HUES6 (cell line): ENCODE measurements at regions not wholly inside any gene's neighbourhood (a gene's known extent, or its start where the extent isn't known, plus 50 kb on each side); places are given as distances from the start of the nearest gene placed in this dataset.

Source experiments
- H3K27ac ChIP-seq: 2 replicates; pipeline ENCODE4 v1.7.0; 2013; ENCODE audit warnings: low read depth, mild to moderate bottlenecking, low read length, inconsistent platforms
- H3K27me3 ChIP-seq: 2 replicates; pipeline ENCODE4 v1.6.1; 2013; ENCODE audit warnings: low read length; ENCODE audit not compliant: control insufficient read depth, insufficient read depth
- H3K36me3 ChIP-seq: 2 replicates; pipeline ENCODE4 v1.6.1; 2013; ENCODE audit warnings: low read length; ENCODE audit not compliant: control insufficient read depth, insufficient read depth
- H3K4me1 ChIP-seq: 2 replicates; pipeline ENCODE4 v1.6.1; 2013; ENCODE audit warnings: low read length; ENCODE audit not compliant: control insufficient read depth, insufficient read depth
- H3K4me3 ChIP-seq: 2 replicates; pipeline ENCODE4 v1.5.1; 2013; ENCODE audit warnings: low read depth, low read length
- H3K9ac ChIP-seq: one replicate; pipeline ENCODE4 v1.6.1; 2013; ENCODE audit warnings: mild to moderate bottlenecking, low read length
- H3K9me3 ChIP-seq: 2 replicates; pipeline ENCODE4 v1.6.1; 2013; ENCODE audit warnings: low read depth, low read length; ENCODE audit not compliant: control insufficient read depth, insufficient read depth

- Histone ChIP-seq H3K4me3 (no peak overlapping the region), H3K36me3 (no peaks in the 10 kb centered on the region), H3K27ac (no peak overlapping the region), H3K4me1 (peaks cover 5% of the 10 kb centered on the region; the same call in 1 of the 2 replicates), H3K9me3 (peaks cover 3% of the 10 kb centered on the region; the same call in 1 of the 2 replicates), H3K9ac (no peak overlapping the region), H3K27me3 (no peaks in the 10 kb centered on the region)
These were observed 173.7 kb upstream of the KIF2A start for GRCh38 chr5:62132276-62132675.

- H3K9ac ChIP-seq: no peak overlapping the region
- H3K4me3 ChIP-seq: no peak overlapping the region
- peaks cover 3% of the 10 kb centered on the region; the same call in 1 of the 2 replicates for H3K9me3 ChIP-seq
These were observed 172.6 kb upstream of the KIF2A start for GRCh38 chr5:62133426-62133825.

DNA sequence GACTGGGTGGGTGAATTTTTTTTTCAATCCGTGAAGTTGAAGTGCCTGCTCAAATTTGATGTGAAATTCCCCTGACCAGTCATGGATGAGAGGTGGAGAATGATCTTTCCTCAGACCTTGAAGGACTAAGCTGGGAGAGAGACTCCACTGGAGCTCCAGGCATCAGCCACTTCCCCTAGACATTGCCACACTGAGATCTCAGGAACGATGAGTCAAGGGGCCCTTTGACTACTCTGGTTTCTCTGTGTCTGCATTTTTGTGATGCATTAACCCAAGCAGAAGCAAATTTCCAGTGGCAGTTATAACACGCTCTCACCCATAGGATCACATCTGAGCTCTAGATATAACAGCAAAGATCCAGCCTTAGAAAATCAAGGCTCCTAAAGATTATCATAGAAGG, 171.2 kb upstream of the KIF2A start:
- no peaks in the 10 kb centered on the region for H3K27me3 ChIP-seq
- no peaks in the 10 kb centered on the region for H3K36me3 ChIP-seq
- H3K9ac ChIP-seq: no peak overlapping the region

More at GRCh38 chr5:62133426-62133825, 172.6 kb upstream of the KIF2A start:
- H3K4me1 ChIP-seq: peaks cover 8% of the 10 kb centered on the region
- no peaks in the 10 kb centered on the region for H3K27me3 ChIP-seq
- no peak overlapping the region for H3K27ac ChIP-seq
- H3K36me3 ChIP-seq: no peaks in the 10 kb centered on the region

GRCh38 chr5:62137628-62138027, 168.4 kb upstream of the KIF2A start:
- Histone ChIP-seq H3K27me3 (no peaks in the 10 kb centered on the region), H3K36me3 (no peaks in the 10 kb centered on the region), H3K4me1 (peaks cover 24% of the 10 kb centered on the region), H3K9ac (no peak overlapping the region), H3K4me3 (no peak overlapping the region), H3K27ac (no peak overlapping the region), H3K9me3 (peaks cover 3% of the 10 kb centered on the region; the same call in 1 of the 2 replicates)

More for the DNA sequence above, 171.2 kb upstream of the KIF2A start:
- peaks cover 3% of the 10 kb centered on the region; the same call in 1 of the 2 replicates for H3K9me3 ChIP-seq
- peaks cover 16% of the 10 kb centered on the region for H3K4me1 ChIP-seq
- no peak overlapping the region for H3K27ac ChIP-seq
- no peak overlapping the region for H3K4me3 ChIP-seq

GRCh38 chr5:62138607-62139006, 167.4 kb upstream of the KIF2A start:
- Histone ChIP-seq H3K36me3 (no peaks in the 10 kb centered on the region), H3K9ac (no peak overlapping the region), H3K4me3 (no peak overlapping the region), H3K27me3 (no peaks in the 10 kb centered on the region), H3K27ac (no peak overlapping the region), H3K4me1 (peaks cover 34% of the 10 kb centered on the region), H3K9me3 (peaks cover 3% of the 10 kb centered on the region; the same call in 1 of the 2 replicates)

DNA sequence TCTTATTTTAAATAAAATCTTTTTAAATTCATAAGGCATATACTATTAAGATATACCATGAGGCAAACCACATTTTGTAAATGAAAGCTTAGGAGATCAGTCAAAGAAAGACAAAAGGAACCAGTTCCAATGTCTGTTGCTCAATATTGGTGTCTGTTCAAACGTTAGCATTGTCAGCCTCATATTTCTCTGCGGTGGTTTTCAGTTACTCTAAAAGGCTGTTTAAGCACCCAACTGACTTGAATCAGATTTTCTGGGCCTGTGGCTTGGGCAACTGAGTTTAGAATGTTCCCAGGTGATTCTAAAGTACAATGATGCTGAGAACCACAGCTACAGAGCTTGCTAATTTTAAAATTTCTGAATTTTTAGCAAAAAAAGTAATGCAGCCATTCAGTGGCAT, 166.3 kb upstream of the KIF2A start:
- Histone ChIP-seq H3K27me3 (no peaks in the 10 kb centered on the region), H3K36me3 (no peaks in the 10 kb centered on the region), H3K9me3 (no peaks in the 10 kb centered on the region; the same call in 1 of the 2 replicates), H3K4me3 (no peak overlapping the region), H3K4me1 (peaks cover 44% of the 10 kb centered on the region), H3K9ac (no peak overlapping the region), H3K27ac (no peak overlapping the region)

DNA sequence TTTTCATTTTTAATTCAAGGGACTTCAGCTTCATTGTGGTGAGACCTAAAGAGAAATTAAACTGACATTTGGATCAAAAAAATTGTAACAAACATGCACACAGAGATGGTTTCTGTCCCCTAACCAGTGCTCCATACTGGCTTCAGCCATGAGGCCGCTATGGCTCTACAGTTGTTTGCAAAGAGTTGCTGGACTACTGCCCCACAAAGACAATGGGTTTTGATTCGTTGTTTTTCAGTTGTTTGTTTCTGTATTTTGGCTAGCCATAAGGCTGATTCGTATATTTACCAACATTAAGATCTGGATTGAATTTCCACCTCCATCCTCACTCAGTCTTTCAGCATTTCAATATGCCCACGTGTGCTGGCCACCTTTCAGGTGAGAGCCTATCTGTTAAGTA, 163.7 kb upstream of the KIF2A start:
- Histone ChIP-seq H3K27me3 (no peaks in the 10 kb centered on the region), H3K4me3 (no peak overlapping the region), H3K9ac (no peak overlapping the region), H3K36me3 (no peaks in the 10 kb centered on the region), H3K4me1 (peaks cover 39% of the 10 kb centered on the region), H3K27ac (no peak overlapping the region), H3K9me3 (peaks cover 5% of the 10 kb centered on the region; the same call in 1 of the 2 replicates)

- Histone ChIP-seq H3K9ac (no peak overlapping the region), H3K4me1 (peaks cover 35% of the 10 kb centered on the region), H3K9me3 (peaks cover 5% of the 10 kb centered on the region), H3K4me3 (no peak overlapping the region), H3K27me3 (no peaks in the 10 kb centered on the region), H3K36me3 (no peaks in the 10 kb centered on the region), H3K27ac (no peak overlapping the region)
These were observed 162.5 kb upstream of the KIF2A start for GRCh38 chr5:62143268-62144229.

- peaks cover 28% of the 10 kb centered on the region for H3K4me1 ChIP-seq
- peaks cover 5% of the 10 kb centered on the region for H3K9me3 ChIP-seq
- no peaks in the 10 kb centered on the region for H3K36me3 ChIP-seq
- H3K4me3 ChIP-seq: no peak overlapping the region
- no peak overlapping the region for H3K9ac ChIP-seq
- H3K27ac ChIP-seq: no peak overlapping the region
- no peaks in the 10 kb centered on the region for H3K27me3 ChIP-seq
These were observed 161.5 kb upstream of the KIF2A start for GRCh38 chr5:62144401-62145022.

DNA sequence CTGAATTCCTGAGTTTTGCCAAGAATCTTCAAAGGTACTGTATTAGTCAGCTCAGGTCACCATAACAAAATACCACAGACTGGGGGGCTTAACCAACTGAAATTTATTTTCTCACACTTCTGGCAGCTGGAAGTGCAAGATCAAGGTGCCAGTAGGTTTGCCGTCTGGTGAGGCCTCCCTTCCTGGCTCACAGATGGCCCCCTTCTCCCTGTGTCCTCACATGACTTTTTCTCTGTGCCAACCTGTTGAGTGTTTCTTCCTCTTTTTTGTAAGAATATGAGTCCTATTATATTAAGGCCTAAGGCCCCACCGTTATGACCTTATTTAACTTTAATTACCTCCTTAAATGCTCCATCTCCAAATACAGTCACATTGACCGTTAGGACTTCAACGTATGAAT, 156.1 kb upstream of the KIF2A start:
- H3K4me1 ChIP-seq: no peaks in the 10 kb centered on the region
- H3K27ac ChIP-seq: no peak overlapping the region
- no peaks in the 10 kb centered on the region for H3K27me3 ChIP-seq
- H3K9me3 ChIP-seq: peaks cover 11% of the 10 kb centered on the region
- H3K36me3 ChIP-seq: no peaks in the 10 kb centered on the region
- H3K4me3 ChIP-seq: no peak overlapping the region
- H3K9ac ChIP-seq: no peak overlapping the region
